Transverse colon (tissue), 4 donors: ENCODE measurements at regions not wholly inside any gene's neighbourhood (a gene's known extent, or its start where the extent isn't known, plus 50 kb on each side); places are given as distances from the start of the nearest gene placed in this dataset.

Experiments
- DNase-seq: peaks from one replicate; pipeline ENCODE4 v3.0.0-alpha.2; 2019
- H3K27ac ChIP-seq, 4 donors: fragments of 200-600 bp; sonication (generic); 2 replicates each; pipeline ENCODE4 v1.5.1; 2016 to 2018; ENCODE audit warnings: inconsistent platforms in 4 of 4
- H3K27me3 ChIP-seq: fragments of 200-600 bp; sonication (generic); 2 replicates; pipeline ENCODE4 v1.5.1; 2017; ENCODE audit warnings: inconsistent platforms
- H3K36me3 ChIP-seq, 4 donors: fragments of 200-600 bp; sonication (generic); 2 replicates each; pipeline ENCODE4 v1.5.1; 2017 to 2019; ENCODE audit warnings: inconsistent platforms in 4 of 4
- H3K4me1 ChIP-seq, 4 donors: fragments of 200-600 bp; sonication (generic); 2 replicates each; pipeline ENCODE4 v1.5.1; 2017 to 2020; ENCODE audit warnings: inconsistent platforms in 4 of 4
- H3K4me3 ChIP-seq, 4 donors: fragments of 200-600 bp; sonication (generic); 1 replicate in 1 of 4; 2 replicates in 3 of 4; pipeline versions ENCODE4 v1.5.1 to v1.6.1; 2017 to 2019; ENCODE audit warnings: inconsistent platforms in 4 of 4
- H3K9me3 ChIP-seq, 2 donors: fragments of 200-600 bp; sonication (generic); 2 replicates each; pipeline ENCODE4 v1.5.1; 2017 to 2019; ENCODE audit warnings: inconsistent platforms in 2 of 2
- EP300 ChIP-seq: sonication (generic); formaldehyde crosslinking; IDR thresholded peaks from one replicate; pipeline ENCODE4 v1.6.1; 2017; ENCODE audit warnings: antibody characterized with exemption, low read depth
- POLR2A ChIP-seq: fragments of 450-650 bp; IDR thresholded peaks from one replicate; pipeline ENCODE4 v1.6.1; 2016; ENCODE audit warnings: antibody characterized with exemption, mild to moderate bottlenecking, moderate library complexity
- POLR2AphosphoS5 ChIP-seq, 3 donors: sonication (generic); formaldehyde crosslinking; IDR thresholded peaks; one replicate each; pipeline ENCODE4 v1.6.1; 2016; ENCODE audit warnings: antibody characterized with exemption in 3 of 3
- WGBS, 2 donors: methylation state at CpG; one replicate each; pipeline ENCODE4 v1.1.5; 2018; ENCODE audit warnings: low coverage in 1 of 2; 5-methylcytosine and 5-hydroxymethylcytosine counted together
- in situ Hi-C, 4 donors: fragments of 200-750 bp; cut with MboI; loops; one replicate each; pipeline versions ENCODE4 v1.15.0 to v1.15.1; 2017; ENCODE audit warnings: low sequenced_read_pairs in 3 of 4, low pct_ligation_motif_present in 1 of 4, low pct_unique_long_range_greater_than_20kb in 1 of 4
- intact Hi-C: fragments of 100-400 bp; cut with DNase I; formaldehyde crosslinking; loops from one replicate; pipeline ENCODE4 v1.15.1; 2023; ENCODE audit warnings: low total_unique reads
- TF ChIP-seq, protein P1 (sequence below), 5 experiments: fragments of 200-600 bp in 3 of 5; fragments of 450-650 bp in 2 of 5; sonication (generic) in 3 of 5; IDR thresholded peaks; 1 replicate in 2 of 5; 2 replicates in 3 of 5; pipeline ENCODE4 v1.5.1; 2016 to 2017; ENCODE audit warnings: antibody characterized with exemption in 5 of 5, inconsistent platforms in 3 of 5, mild to moderate bottlenecking in 2 of 5, moderate library complexity in 1 of 5

DNA sequence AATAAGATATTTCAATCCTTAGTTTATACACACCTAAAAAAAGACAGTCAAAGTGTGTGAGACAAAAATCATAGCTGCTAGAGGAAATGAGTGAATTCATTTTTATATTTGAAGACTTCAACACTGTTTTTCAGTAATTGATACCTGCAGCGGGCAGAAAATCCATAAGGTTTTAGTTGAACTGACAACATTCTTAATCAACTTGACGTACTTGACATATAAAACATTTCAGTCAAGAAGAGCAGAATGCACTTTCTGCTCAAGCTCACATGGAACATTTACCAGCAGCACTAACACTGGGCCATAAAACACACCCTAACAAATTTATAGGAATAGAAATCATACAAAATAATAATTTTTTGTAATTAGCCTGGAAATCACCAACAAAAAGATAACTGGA, 959.6 kb upstream of the SOX11 start:
- no peak for TF ChIP-seq EP300
- no peak for TF ChIP-seq POLR2AphosphoS5 (IDR thresholded peaks at IDR 0.05)
- TF ChIP-seq, protein P1, sequence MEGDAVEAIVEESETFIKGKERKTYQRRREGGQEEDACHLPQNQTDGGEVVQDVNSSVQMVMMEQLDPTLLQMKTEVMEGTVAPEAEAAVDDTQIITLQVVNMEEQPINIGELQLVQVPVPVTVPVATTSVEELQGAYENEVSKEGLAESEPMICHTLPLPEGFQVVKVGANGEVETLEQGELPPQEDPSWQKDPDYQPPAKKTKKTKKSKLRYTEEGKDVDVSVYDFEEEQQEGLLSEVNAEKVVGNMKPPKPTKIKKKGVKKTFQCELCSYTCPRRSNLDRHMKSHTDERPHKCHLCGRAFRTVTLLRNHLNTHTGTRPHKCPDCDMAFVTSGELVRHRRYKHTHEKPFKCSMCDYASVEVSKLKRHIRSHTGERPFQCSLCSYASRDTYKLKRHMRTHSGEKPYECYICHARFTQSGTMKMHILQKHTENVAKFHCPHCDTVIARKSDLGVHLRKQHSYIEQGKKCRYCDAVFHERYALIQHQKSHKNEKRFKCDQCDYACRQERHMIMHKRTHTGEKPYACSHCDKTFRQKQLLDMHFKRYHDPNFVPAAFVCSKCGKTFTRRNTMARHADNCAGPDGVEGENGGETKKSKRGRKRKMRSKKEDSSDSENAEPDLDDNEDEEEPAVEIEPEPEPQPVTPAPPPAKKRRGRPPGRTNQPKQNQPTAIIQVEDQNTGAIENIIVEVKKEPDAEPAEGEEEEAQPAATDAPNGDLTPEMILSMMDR (IDR thresholded peaks at IDR 0.05): no peak
- no peak for TF ChIP-seq POLR2A
- Histone ChIP-seq H3K27me3 (no peaks in the 10 kb centered on the region), H3K27ac (no peak overlapping the region), H3K9me3 (no peaks in the 10 kb centered on the region), H3K4me1 (no peaks in the 10 kb centered on the region), H3K36me3 (no peaks in the 10 kb centered on the region), H3K4me3 (no peak overlapping the region)
- in situ Hi-C loops: no loop called here
- no peak for DNase-seq
- intact Hi-C loops: no loop called here
- WGBS, 2 donors: 92 to 100% methylated on average over 2 of the region's 2 CpGs

DNA sequence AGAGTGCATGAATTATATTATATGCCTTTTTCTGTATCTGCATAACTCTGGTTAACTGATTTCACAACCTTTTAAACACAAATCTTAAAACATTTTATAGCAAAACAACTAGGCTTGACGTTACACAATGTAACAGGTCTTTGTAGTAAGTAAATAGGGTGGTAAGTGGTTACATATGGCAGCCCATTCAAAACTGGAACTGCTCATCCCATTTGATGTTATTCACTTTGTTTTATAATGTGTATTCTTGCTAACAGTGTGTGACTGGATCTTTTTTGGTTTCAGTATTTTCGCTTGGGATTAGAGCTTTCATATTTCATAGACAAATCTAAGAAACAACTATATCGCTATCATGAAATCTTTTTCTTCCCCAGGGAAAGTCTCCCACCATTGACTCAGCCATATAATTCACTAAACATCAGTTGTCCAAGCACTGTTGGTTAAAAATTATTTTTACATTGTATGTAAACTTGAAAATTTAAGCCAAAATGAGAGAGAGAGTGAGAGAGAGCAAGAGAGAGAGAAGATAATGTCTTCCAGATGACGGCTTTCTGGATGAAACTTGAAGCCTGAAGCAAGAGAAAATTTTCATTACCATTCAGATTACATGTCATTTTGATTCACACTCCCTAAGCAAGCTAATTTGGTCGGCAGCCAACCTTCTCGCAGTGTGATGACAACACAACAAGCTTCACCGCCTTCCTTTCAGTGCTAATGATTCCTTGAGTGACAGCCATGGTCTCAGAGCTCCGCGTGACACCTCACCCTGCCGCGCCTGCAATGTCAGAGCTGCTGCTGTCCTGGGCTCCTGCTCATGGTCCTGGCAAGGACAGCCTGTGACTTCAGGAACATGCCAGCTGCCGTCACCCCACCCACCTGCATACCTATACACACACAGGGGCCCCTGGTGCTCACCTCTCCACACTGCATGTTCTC, 946.9 kb upstream of the SOX11 start:
- DNase-seq: no peak
- in situ Hi-C loops (no loop called here), intact Hi-C loops (no loop called here)
- Histone ChIP-seq H3K27me3 (no peaks in the 10 kb centered on the region), H3K9me3 (peaks cover 0 to 2% of the 10 kb centered on the region in 2 donors), H3K4me3 (no peak overlapping the region), H3K27ac (no peak overlapping the region), H3K36me3 (no peaks in the 10 kb centered on the region), H3K4me1 (no peaks in the 10 kb centered on the region)
- WGBS, 2 donors: 72 to 89% methylated on average over 4 to 12 of the region's 12 CpGs
- TF ChIP-seq POLR2A: no peak
- TF ChIP-seq EP300: no peak
- TF ChIP-seq, protein P1 (IDR thresholded peaks at IDR 0.05): no peak
- TF ChIP-seq POLR2AphosphoS5 (IDR thresholded peaks at IDR 0.05): no peak

DNA sequence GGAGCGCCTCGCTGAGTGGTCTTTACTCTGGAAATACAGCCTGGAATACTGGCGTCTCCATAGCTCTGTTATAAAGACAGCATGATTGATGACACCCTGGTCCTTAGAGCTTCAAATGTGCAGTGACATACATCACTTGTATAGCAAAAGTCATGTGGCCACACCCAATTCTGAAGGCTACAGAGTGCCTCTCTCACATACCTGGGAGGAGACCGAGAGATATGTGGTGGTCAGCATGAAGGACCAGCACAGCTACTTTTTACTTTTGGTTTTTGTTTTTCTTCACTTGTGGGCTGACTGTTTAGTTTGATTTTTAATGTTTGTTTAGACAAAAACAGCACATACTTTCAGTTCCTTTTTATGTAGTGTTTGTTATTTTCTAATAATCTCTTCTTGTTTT, 938.5 kb upstream of the SOX11 start:
- WGBS, 2 donors: 78% methylated on average over 4 of the region's 4 CpGs; no CpG with 5 or more reads in 1 of the 2 donors
- no peak for DNase-seq
- H3K4me3 ChIP-seq: no peak overlapping the region
- H3K4me1 ChIP-seq: no peaks in the 10 kb centered on the region
- H3K27ac ChIP-seq: no peak overlapping the region
- in situ Hi-C loops (no loop called here), intact Hi-C loops (no loop called here)
- H3K36me3 ChIP-seq: no peaks in the 10 kb centered on the region
- peaks cover 0 to 8% of the 10 kb centered on the region in 2 donors for H3K9me3 ChIP-seq
- TF ChIP-seq, protein P1 (IDR thresholded peaks at IDR 0.05): no peak
- TF ChIP-seq POLR2AphosphoS5 (IDR thresholded peaks at IDR 0.05) (no peak), POLR2A (no peak), EP300 (no peak)
- H3K27me3 ChIP-seq: no peaks in the 10 kb centered on the region

DNA sequence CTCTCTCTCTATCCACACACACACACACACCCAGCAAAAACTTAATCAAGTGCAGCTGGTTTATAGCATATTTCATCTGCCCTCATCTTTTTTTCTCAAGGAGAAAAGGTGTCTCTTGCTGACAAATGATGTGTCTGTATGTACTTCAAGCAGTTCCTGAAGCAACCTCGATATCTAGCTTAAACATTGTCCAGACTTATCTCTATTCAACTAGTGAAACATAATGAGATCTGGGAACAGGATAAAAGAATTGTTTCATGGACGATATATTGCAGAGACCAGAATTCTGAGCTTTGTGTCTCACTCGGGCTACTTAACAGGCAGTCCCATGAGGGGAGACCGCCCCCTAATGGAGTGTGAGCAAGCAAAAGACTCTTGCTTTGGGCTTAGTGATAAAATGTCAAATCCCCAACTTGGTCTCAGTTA, 929.2 kb upstream of the SOX11 start:
- in situ Hi-C loops (no loop called here), intact Hi-C loops (no loop called here)
- Histone ChIP-seq H3K27ac (no peak overlapping the region), H3K27me3 (no peaks in the 10 kb centered on the region), H3K4me3 (no peak overlapping the region), H3K36me3 (no peaks in the 10 kb centered on the region), H3K4me1 (no peaks in the 10 kb centered on the region), H3K9me3 (no peaks in the 10 kb centered on the region)
- TF ChIP-seq EP300 (no peak), POLR2A (no peak), POLR2AphosphoS5 (IDR thresholded peaks at IDR 0.05) (no peak)
- TF ChIP-seq, protein P1 (IDR thresholded peaks at IDR 0.05): no peak
- DNase-seq: no peak
- 6 to 18% methylated on average over 2 to 4 of the region's 4 CpGs for WGBS, 2 donors
